ENCODE measurements at regions not wholly inside any gene's neighbourhood (a gene's known extent, or its start where the extent isn't known, plus 50 kb on each side); places are given as distances from the start of the nearest gene placed in this dataset.

GRCh38 chr15:92809064-92809879 is 90.9 kb upstream of the CHD2 start:
- H3K36me3 Mint-ChIP-seq = peaks cover 13 to 21% of the 10 kb centered on the region in 2 donors
- peak; percentile 82 to 87 for ATAC-seq

DNA sequence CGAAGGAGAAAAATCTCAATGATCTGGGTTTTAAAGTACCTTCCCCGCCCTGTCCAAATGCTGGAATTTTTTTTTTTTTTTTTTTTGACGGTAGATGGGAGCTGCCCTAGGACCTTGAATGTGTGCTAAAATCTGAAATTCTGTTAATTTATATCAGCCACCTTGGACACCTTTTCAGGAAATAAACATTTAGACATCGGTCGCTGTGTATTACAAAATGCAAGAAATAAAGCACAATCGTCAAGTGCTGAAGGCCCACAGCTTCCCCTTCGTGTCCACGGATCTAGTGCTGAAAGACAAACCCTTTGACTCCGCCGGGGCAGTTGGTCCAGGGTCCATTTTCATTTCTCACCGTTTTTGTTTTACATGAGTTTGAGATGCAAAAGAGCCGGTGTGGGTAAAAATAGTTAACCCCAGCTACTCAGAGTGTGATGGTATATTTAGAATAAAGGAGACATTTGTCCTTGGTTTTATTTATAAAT is 90.2 kb upstream of the CHD2 start:
- ATAC-seq (no peak), DNase-seq (ENCODE audit: low spot score in 2 of 2) (no peak)
- peaks cover 0 to 4% of the 10 kb centered on the region in 2 donors for H3K9me3 Mint-ChIP-seq
- H3K36me3 Mint-ChIP-seq = peaks cover 13 to 21% of the 10 kb centered on the region in 2 donors
- H3K27ac Mint-ChIP-seq = peak overlapping the region; percentile 95 to 99

More at GRCh38 chr15:92809064-92809879, 90.9 kb upstream of the CHD2 start:
- H3K9me3 Mint-ChIP-seq = peaks cover 0 to 4% of the 10 kb centered on the region in 2 donors
- peak overlapping the region; percentile 95 to 99 for H3K27ac Mint-ChIP-seq
- peak; percentile 99 to 100 for DNase-seq (ENCODE audit: low spot score in 2 of 2)

GRCh38 chr15:92810418-92811138 is 89.5 kb upstream of the CHD2 start:
- peaks cover 13 to 21% of the 10 kb centered on the region in 2 donors for H3K36me3 Mint-ChIP-seq
- ATAC-seq = no peak
- DNase-seq (ENCODE audit: low spot score in 2 of 2) = peak in 1 of 2 donors; percentile 42

DNA sequence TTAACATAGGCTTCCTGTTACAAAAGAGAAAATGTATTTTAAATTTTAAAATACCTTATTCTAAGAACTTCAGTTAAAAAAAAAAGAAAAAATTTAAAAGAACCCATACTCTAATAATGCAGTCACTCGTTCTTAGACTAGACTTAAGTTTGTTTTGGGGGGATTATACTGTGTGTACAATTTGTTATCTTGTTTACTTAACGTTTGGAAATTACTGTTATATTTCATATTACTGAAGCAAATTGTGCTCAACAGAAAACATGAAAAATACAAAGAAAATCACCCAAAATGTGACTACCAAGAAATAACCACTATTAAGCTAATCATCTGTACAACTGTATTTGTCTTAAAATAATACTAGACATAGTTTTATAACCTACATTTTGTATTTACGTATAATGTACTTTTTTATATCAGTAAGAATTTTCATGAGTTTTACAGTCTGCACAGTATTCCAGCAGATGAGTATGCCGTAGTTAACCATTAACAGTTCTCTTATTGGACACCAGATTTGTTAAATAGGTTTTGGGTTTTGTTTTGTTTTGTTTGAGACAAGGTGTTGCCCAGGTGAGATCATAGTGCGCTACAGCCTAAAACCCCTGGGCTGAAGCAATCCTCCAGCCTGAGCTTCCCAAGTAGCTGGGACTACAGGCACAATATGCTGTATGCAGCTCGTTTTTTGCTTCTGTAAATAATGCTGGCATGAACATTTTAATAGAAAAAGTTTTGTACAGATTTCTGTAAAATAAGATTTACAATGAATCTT is 88.8 kb upstream of the CHD2 start:
- peaks cover 13 to 18% of the 10 kb centered on the region in 2 donors for H3K36me3 Mint-ChIP-seq
- peak overlapping the region; percentile 95 to 99 for H3K27ac Mint-ChIP-seq
- H3K9me3 Mint-ChIP-seq = peaks cover 0 to 3% of the 10 kb centered on the region in 2 donors
- DNase-seq (ENCODE audit: low spot score in 2 of 2) (no peak), ATAC-seq (no peak)

More at GRCh38 chr15:92810418-92811138, 89.5 kb upstream of the CHD2 start:
- Mint-ChIP-seq H3K27ac (peak overlapping the region; percentile 95 to 99), H3K9me3 (peaks cover 0 to 4% of the 10 kb centered on the region in 2 donors)

DNA sequence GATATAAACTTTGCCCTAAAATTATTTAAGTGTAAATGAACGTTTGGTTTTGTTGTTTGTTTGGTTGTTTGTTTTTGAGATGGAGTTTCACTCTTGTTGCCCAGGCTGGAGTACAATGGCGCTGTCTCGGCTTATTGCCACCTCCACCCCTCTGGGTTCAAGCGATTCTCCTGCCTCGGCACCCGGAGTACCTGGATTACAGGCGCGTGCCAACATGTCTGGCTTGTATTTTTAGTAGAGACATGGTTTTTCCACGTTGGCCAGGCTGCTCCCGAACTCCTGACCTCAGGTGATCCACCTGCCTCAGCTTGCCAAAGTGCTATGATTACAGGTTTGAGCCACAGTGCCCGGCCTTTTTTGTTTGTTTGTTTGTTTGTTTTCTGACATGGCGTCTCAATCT is 87.9 kb upstream of the CHD2 start:
- Mint-ChIP-seq H3K9me3 (no peaks in the 10 kb centered on the region), H3K36me3 (peaks cover 13 to 15% of the 10 kb centered on the region in 2 donors), H3K27ac (peak overlapping the region; percentile 92 to 96)
- no peak for ATAC-seq
- no peak for DNase-seq (ENCODE audit: low spot score in 2 of 2)

DNA sequence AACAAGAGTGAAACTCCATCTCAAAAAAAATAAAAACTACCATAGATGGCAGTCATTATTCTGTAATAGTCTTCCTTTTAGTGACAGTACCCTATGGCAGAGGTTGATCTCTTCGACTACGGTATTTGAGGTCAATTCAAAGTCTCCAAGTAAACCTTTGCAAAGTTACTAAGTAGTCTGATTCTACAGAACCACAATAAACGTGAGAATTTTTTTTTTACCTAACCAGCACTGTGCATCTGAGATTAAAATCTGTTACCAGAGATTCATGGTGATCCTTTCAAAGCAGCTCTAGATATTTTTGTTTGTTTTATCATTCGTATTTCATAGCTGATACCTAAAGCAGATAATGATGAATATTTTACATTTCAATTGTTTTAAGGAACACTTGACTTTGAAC is 86.6 kb upstream of the CHD2 start:
- ATAC-seq = no peak
- H3K9me3 Mint-ChIP-seq = no peaks in the 10 kb centered on the region
- H3K36me3 Mint-ChIP-seq = peaks cover 5 to 6% of the 10 kb centered on the region in 2 donors
- no peak for DNase-seq (ENCODE audit: low spot score in 2 of 2)
- peak overlapping the region; percentile 96 for H3K27ac Mint-ChIP-seq

GRCh38 chr15:92817339-92817886 is 82.7 kb upstream of the CHD2 start:
- Mint-ChIP-seq H3K9me3 (no peaks in the 10 kb centered on the region), H3K27ac (peak overlapping the region; percentile 63 to 78), H3K36me3 (peaks cover 0 to 4% of the 10 kb centered on the region in 2 donors)
- DNase-seq (ENCODE audit: low spot score in 2 of 2) = no peak
- ATAC-seq = no peak

DNA sequence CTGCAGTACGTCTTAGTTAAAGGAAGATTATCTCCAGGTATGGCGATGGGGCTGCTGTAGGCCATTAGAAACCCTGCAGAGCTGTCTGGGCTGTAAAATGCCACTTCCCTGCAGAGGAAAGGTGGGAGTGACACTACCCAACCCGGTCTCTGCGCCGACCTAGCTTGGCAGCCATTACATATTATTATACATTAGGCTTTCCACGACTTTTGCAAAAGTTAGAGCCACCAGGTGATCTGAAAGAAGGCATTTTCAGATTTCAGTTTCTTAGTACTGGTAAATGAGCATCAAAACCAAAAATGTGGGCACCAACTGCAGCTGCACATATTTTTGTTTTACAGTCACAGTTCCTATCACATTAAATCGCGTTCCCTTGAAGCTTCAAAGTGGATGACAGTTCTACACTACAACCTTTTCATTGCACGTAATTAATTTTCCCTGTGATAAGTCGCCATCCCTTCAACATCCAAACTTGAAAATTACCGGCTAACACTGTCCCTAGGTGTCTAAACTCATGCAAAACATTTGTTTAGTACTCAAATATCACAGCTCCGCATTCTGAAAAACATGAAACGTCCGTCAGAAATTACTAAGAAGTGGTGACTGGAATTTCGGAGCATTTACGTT is 81.4 kb upstream of the CHD2 start:
- Mint-ChIP-seq H3K36me3 (no peaks in the 10 kb centered on the region), H3K27ac (peak overlapping the region; percentile 97 to 99)
- DNase-seq (ENCODE audit: low spot score in 2 of 2) = no peak

GRCh38 chr15:92819278-92820235 is 80.6 kb upstream of the CHD2 start:
- no peaks in the 10 kb centered on the region for H3K36me3 Mint-ChIP-seq
- ATAC-seq = peak; percentile 19 to 33
- H3K27ac Mint-ChIP-seq = peak overlapping the region; percentile 97 to 99
- DNase-seq (ENCODE audit: low spot score in 2 of 2) = no peak
- H3K9me3 Mint-ChIP-seq = no peaks in the 10 kb centered on the region

More for the DNA sequence above, 81.4 kb upstream of the CHD2 start:
- ATAC-seq = no peak
- H3K9me3 Mint-ChIP-seq = no peaks in the 10 kb centered on the region

DNA sequence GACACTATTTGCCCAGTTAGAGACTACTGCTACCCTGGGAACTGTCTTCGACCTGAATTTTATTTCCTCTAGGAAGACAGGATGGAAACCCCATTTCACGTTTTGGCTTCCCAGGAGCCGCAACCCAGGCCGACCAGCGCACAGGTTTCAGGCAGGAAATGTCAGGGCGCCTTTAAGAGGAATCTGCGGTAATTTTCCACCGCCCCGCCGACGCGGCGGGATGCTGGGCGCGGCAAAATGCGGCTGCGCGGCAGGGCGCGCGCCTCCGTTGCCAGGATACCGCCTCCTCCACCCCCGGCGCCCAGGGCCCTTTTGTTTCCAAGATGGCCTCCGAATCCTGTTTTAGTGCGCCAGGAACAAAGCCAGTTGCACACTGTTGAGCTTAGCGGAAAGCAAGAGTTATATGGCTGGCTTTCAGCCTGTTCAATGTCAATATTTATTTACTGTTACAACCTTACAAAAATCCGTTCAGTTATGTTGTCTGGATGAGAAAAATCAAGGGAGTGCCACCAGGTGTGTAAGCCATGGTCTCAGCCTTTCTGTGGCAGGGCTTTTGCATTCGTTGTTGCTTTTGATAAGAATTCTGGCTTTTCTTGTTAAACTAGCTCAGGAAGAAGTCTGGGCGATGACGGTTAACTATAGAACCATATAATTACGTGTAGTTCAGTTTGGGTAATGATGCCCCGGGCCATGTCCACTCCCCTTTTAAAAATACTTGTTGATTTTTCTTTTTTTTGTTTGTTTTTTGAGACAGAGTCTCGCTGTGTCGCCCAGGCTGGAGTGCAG is 79.7 kb upstream of the CHD2 start:
- no peaks in the 10 kb centered on the region for H3K36me3 Mint-ChIP-seq
- peak; percentile 79 to 91 for DNase-seq (ENCODE audit: low spot score in 2 of 2)
- peak; percentile 72 to 76 for ATAC-seq
- peak overlapping the region; percentile 97 to 99 for H3K27ac Mint-ChIP-seq
- no peaks in the 10 kb centered on the region for H3K9me3 Mint-ChIP-seq

DNA sequence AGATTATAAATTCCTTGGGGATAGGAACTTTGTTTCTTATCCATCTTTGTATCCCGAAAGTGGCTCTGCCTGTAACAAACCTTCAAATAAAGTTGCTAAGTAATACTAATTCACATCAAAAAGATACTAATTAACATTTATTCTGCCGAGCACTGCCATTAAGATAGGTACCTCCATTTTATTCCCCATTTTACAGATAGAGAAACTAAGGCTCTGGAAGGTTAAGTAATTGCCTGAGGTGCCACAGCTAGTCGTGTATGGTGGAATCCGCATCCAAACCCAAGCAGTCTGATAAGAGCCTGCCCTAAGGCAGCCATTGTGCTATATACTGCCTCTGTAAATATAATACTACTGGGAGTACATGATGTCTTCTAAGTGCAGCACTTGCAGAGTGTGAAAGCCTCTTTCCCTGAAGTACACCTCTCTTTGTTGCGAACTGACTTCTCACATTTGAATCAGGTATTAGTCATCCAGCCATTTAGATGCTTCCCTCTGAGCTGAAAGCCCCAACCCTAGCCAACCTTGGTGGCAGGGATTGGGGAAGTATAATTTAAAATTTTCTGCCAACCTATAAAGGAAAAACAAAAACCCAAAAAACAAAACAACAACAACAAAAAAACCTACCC is 78.5 kb upstream of the CHD2 start:
- Mint-ChIP-seq H3K27ac (peak overlapping the region; percentile 97 to 99), H3K9me3 (no peaks in the 10 kb centered on the region), H3K36me3 (no peaks in the 10 kb centered on the region)
- no peak for DNase-seq (ENCODE audit: low spot score in 2 of 2)
- ATAC-seq = peak; percentile 76 to 78

GRCh38 chr15:92822216-92823144 is 77.6 kb upstream of the CHD2 start:
- H3K27ac Mint-ChIP-seq = peak overlapping the region; percentile 97 to 99

GRCh38 chr15:92825985-92826384 is 74.1 kb upstream of the CHD2 start:
- no peak for ATAC-seq
- Mint-ChIP-seq H3K9me3 (no peaks in the 10 kb centered on the region), H3K27ac (peak overlapping the region; percentile 76 to 77), H3K36me3 (no peaks in the 10 kb centered on the region)
- DNase-seq (ENCODE audit: low spot score in 2 of 2) = no peak

More at GRCh38 chr15:92822216-92823144, 77.6 kb upstream of the CHD2 start:
- ATAC-seq (no peak), DNase-seq (ENCODE audit: low spot score in 2 of 2) (no peak)
- no peaks in the 10 kb centered on the region for H3K9me3 Mint-ChIP-seq
- H3K36me3 Mint-ChIP-seq = no peaks in the 10 kb centered on the region

Data from activated naive CD4-positive, alpha-beta T cell treated with anti-CD3 and anti-CD28 coated beads, Interleukin-2, amount 50 U/mL, for 72 hours (primary cell).